Fibroblast of skin of scalp (primary cell): ENCODE measurements at regions not wholly inside any gene's neighbourhood (a gene's known extent, or its start where the extent isn't known, plus 50 kb on each side); places are given as distances from the start of the nearest gene placed in this dataset.
A peak's percentile ranks its signal among the peaks of the same experiment; 100 is the strongest.

Experiments used
- DNase-seq: peaks from one replicate; pipeline ENCODE4 v3.0.0-alpha.2; 2013

GRCh38 chr1:238176441-238176840, 285.7 kb upstream of the ZP4 start:
- no peak for DNase-seq

- no peak for DNase-seq
These were observed 281.3 kb upstream of the ZP4 start for GRCh38 chr1:238171985-238172384.

GRCh38 chr1:238161955-238162354, 271.2 kb upstream of the ZP4 start:
- no peak for DNase-seq

GRCh38 chr1:238153939-238154338, 263.2 kb upstream of the ZP4 start:
- DNase-seq: no peak

GRCh38 chr1:238153253-238153652, 262.5 kb upstream of the ZP4 start:
- DNase-seq: no peak

GRCh38 chr1:238152119-238152518, 261.4 kb upstream of the ZP4 start:
- no peak for DNase-seq

- no peak for DNase-seq
These were observed 252.3 kb upstream of the ZP4 start for GRCh38 chr1:238143038-238143437.

- DNase-seq: peak; percentile 1
These were observed 250.6 kb upstream of the ZP4 start for GRCh38 chr1:238141353-238141752.

- DNase-seq: no peak
These were observed 249.0 kb upstream of the ZP4 start for GRCh38 chr1:238139713-238140112.

GRCh38 chr1:238138059-238138626, 247.4 kb upstream of the ZP4 start:
- DNase-seq: no peak

- DNase-seq: no peak
These were observed 245.3 kb upstream of the ZP4 start for GRCh38 chr1:238135708-238136664.

- DNase-seq: no peak
These were observed 239.0 kb upstream of the ZP4 start for GRCh38 chr1:238129677-238130076.

- no peak for DNase-seq
These were observed 232.5 kb upstream of the ZP4 start for GRCh38 chr1:238123201-238123600.

GRCh38 chr1:238119861-238120260, 229.1 kb upstream of the ZP4 start:
- no peak for DNase-seq

GRCh38 chr1:238119060-238119459, 228.3 kb upstream of the ZP4 start:
- no peak for DNase-seq

GRCh38 chr1:238115852-238116251, 225.1 kb upstream of the ZP4 start:
- DNase-seq: no peak

GRCh38 chr1:238112952-238113621, 222.4 kb upstream of the ZP4 start:
- DNase-seq: no peak

GRCh38 chr1:238111516-238111915, 220.8 kb upstream of the ZP4 start:
- DNase-seq: no peak

- DNase-seq: no peak
These were observed 220.4 kb upstream of the ZP4 start for GRCh38 chr1:238111081-238111480.

GRCh38 chr1:238108417-238108816, 217.7 kb upstream of the ZP4 start:
- no peak for DNase-seq

- peak; percentile 0 for DNase-seq
These were observed 216.6 kb upstream of the ZP4 start for GRCh38 chr1:238107322-238107721.

- DNase-seq: no peak
These were observed 214.0 kb upstream of the ZP4 start for GRCh38 chr1:238104752-238105151.

GRCh38 chr1:238101923-238102322, 211.2 kb upstream of the ZP4 start:
- DNase-seq: no peak

- DNase-seq: no peak
These were observed 209.1 kb upstream of the ZP4 start for GRCh38 chr1:238099871-238100270.
